K562 (cell line): ENCODE measurements at regions not wholly inside any gene's neighbourhood (a gene's known extent, or its start where the extent isn't known, plus 50 kb on each side); places are given as distances from the start of the nearest gene placed in this dataset.

Source experiments
- ATAC-seq: fragments of 200-7000 bp; cut with Tn5 transposase; 3 replicates; pipeline ENCODE4 v1.9.1; 2020; ENCODE audit warnings: moderate library complexity
- BruUV-seq: library from RNA; stranded (reverse); fragments of 400-500 nt; replicated peaks from 2 replicates; lab custom pipeline; 2021; lab: Mats Ljungman, UMichigan
- CTCF ChIA-PET: fragments of 300-600 bp; formaldehyde crosslinking; extraction: SDS; loops from one replicate; lab custom pipeline; 2021; ENCODE audit warnings: low intra/inter-chr PET ratio; lab: Yijun Ruan, JAX
- POLR2A ChIA-PET: fragments of 300-600, 350-650 bp; sonication (Branson Sonifier 250); formaldehyde crosslinking; extraction: SDS; loops from one replicate; lab custom pipeline; 2021; ENCODE audit warnings: antibody characterized with exemption, inconsistent platforms; lab: Yijun Ruan, JAX
- DNase-seq, 4 experiments: peaks; one replicate each; pipeline versions ENCODE4 v3.0.0 to v3.0.0-alpha.2; 2011 to 2018; ENCODE audit warnings: low spot score in 3 of 4, mixed read lengths in 3 of 4; ENCODE audit errors: extremely low read depth in 1 of 4
- FAIRE-seq: peaks from 2 replicates; lab custom pipeline; 2011; peaks lifted over from hg19 to GRCh38; lab: Jason Lieb, UNC
- H2AFZ ChIP-seq: 2 replicates; pipeline ENCODE4 v1.6.0; 2011; ENCODE audit warnings: low read depth, low read length, control low read depth, inconsistent platforms
- H3K27ac ChIP-seq: fragments of 200-600 bp; 3 replicates; pipeline ENCODE4 v1.8.0; 2011; ENCODE audit warnings: low read depth, mild to moderate bottlenecking, control low read depth, inconsistent platforms, low read length, moderate library complexity, mixed read lengths; ENCODE audit errors: extremely low read depth
- H3K27me3 ChIP-seq, 2 experiments: fragments of 300-600 bp in 1 of 2; 2 replicates in 1 of 2; 3 replicates in 1 of 2; pipeline versions ENCODE4 v1.6.0 to v1.8.0; 2011; ENCODE audit warnings: inconsistent platforms in 2 of 2, low read length in 2 of 2, mild to moderate bottlenecking in 1 of 2, mixed read lengths in 1 of 2, moderate library complexity in 1 of 2; ENCODE audit not compliant: control insufficient read depth in 2 of 2, insufficient read depth in 2 of 2
- H3K36me3 ChIP-seq: fragments of 300-600 bp; 3 replicates; pipeline ENCODE4 v1.8.0; 2011; ENCODE audit warnings: mild to moderate bottlenecking, low read length, inconsistent platforms; ENCODE audit not compliant: control insufficient read depth, insufficient read depth
- H3K4me1 ChIP-seq, 2 experiments: fragments of 200-600 bp in 1 of 2; replicated peaks in 1 of 2; 2 replicates in 1 of 2; 3 replicates in 1 of 2; pipeline versions ENCODE4 v1.5.1 to v1.8.0; 2011; ENCODE audit warnings: inconsistent platforms in 2 of 2, low read length in 2 of 2, mild to moderate bottlenecking in 1 of 2, mixed read lengths in 1 of 2, moderate library complexity in 1 of 2; ENCODE audit not compliant: control insufficient read depth in 2 of 2, insufficient read depth in 2 of 2
- H3K4me2 ChIP-seq: 2 replicates; pipeline ENCODE4 v1.6.1; 2011; ENCODE audit warnings: low read length, control low read depth, inconsistent platforms, mixed read lengths; ENCODE audit not compliant: insufficient read depth
- H3K4me3 ChIP-seq: fragments of 200-600 bp; sonication (generic), shearing (Covaris generic); 2 replicates; pipeline ENCODE4 v1.5.1; 2016; ENCODE audit warnings: control low read depth, inconsistent platforms
- H3K79me2 ChIP-seq: fragments of 200-600 bp; 3 replicates; pipeline ENCODE4 v1.8.0; 2011; ENCODE audit warnings: low read length, inconsistent platforms; ENCODE audit not compliant: control insufficient read depth, insufficient read depth
- H3K9ac ChIP-seq, 2 experiments: 2 replicates each; pipeline versions ENCODE4 v1.6.0 to v1.6.1; 2011; ENCODE audit warnings: low read depth in 2 of 2, low read length in 2 of 2, control low read depth in 1 of 2, inconsistent platforms in 1 of 2, mild to moderate bottlenecking in 1 of 2, mixed read lengths in 1 of 2; ENCODE audit not compliant: insufficient read depth in 1 of 2
- H3K9me1 ChIP-seq: one replicate; pipeline ENCODE4 v1.6.0; 2011; ENCODE audit warnings: inconsistent platforms, mild to moderate bottlenecking, low read length, moderate library complexity; ENCODE audit not compliant: control insufficient read depth, insufficient read depth
- H3K9me3 ChIP-seq: replicated peaks from 2 replicates; pipeline ENCODE4 v1.5.1; 2011; ENCODE audit warnings: low read depth, low read length, inconsistent platforms; ENCODE audit not compliant: control insufficient read depth, insufficient read depth
- H4K20me1 ChIP-seq: replicated peaks from 2 replicates; pipeline ENCODE4 v1.6.1; 2011; ENCODE audit warnings: low read length, inconsistent platforms, mixed read lengths; ENCODE audit not compliant: control insufficient read depth, insufficient read depth
- CCNT2 ChIP-seq: IDR thresholded peaks from 2 replicates; pipeline ENCODE4 v1.6.1; 2011; ENCODE audit warnings: borderline replicate concordance, low read depth, mild to moderate bottlenecking, moderate library complexity, mixed read lengths, low read length; ENCODE audit not compliant: insufficient read length; ENCODE audit errors: extremely low read depth
- CHD1 ChIP-seq: fragments of 200-600 bp; sonication (generic); IDR thresholded peaks from one replicate; pipeline ENCODE4 v1.6.1; 2012; ENCODE audit warnings: mild to moderate bottlenecking, moderate library complexity, low read length, inconsistent platforms
- DIDO1 ChIP-seq: fragments of 450-650 bp; IDR thresholded peaks from 2 replicates; pipeline ENCODE4 v1.6.1; 2016; ENCODE audit warnings: low read depth, missing biosample characterization, missing genetic modification characterization
- GATAD2A ChIP-seq: fragments of 450-650 bp; IDR thresholded peaks from 2 replicates; pipeline ENCODE4 v1.6.1; 2017
- HIVEP1 ChIP-seq: fragments of 250-450 bp; sonication (Bioruptor Pico); IDR thresholded peaks from 2 replicates; pipeline ENCODE4 v1.4.0; 2020; ENCODE audit warnings: mild to moderate bottlenecking
- KLF10 ChIP-seq: fragments of 250-450 bp; sonication (Bioruptor Pico); IDR thresholded peaks from 2 replicates; pipeline ENCODE4 v1.6.1; 2021; ENCODE audit warnings: matching md5 sums
- WGBS: fragments of 100-300 bp; shearing (Covaris generic); methylation state at CpG from one replicate; pipeline ENCODE4 v1.1.6; 2016; ENCODE audit warnings: low coverage, mixed read lengths; ENCODE audit not compliant: insufficient coverage; ENCODE audit errors: missing lambda C conversion rate; 5-methylcytosine and 5-hydroxymethylcytosine counted together
- in situ Hi-C: fragments of 300-500 bp; cut with MboI; formaldehyde crosslinking; loops from 4 replicates; pipeline ENCODE4 v1.15.0; 2018; ENCODE audit warnings: inconsistent platforms, mixed read lengths
- intact Hi-C: fragments of 100-400 bp; cut with micrococcal nuclease; formaldehyde crosslinking; loops from 2 replicates; pipeline ENCODE4 v1.14.2; 2022
- TF ChIP-seq, protein P1 (sequence below): fragments of 250-450 bp; sonication (Bioruptor Pico); IDR thresholded peaks from 2 replicates; pipeline ENCODE4 v1.5.0; 2021
- TF ChIP-seq, protein P2 (sequence below): sonication (generic); formaldehyde crosslinking; IDR thresholded peaks from 2 replicates; pipeline ENCODE4 v1.8.0; 2022; ENCODE audit warnings: mild to moderate bottlenecking, missing genetic modification reagents

DNA sequence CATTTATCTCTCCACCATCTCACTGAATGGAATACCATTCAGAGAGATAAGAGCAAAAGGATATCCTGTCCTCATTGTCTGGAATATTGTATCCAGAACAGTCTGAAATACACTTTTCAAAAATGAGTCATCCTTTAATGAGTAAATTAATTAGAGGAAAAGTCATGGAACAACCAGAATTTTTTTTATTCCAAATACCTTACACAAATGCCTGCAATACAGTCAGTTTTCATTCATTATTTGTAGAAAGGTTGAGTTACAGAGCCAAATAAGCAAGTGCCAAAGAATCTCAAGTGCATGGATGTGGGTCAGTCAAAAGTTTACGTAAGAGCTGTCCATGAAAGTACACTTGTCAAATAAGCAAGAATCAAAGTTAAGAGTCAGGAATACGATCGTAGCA, 482.6 kb downstream of the IPMK start:
- in situ Hi-C loops (no loop called here), intact Hi-C loops (no loop called here)
- Histone ChIP-seq H3K4me2 (no peak overlapping the region), H3K4me1 (no peaks in the 10 kb centered on the region), H3K27me3 (no peaks in the 10 kb centered on the region), H3K79me2 (no peaks in the 10 kb centered on the region), H4K20me1 (no peaks in the 10 kb centered on the region), H3K9ac (no peak overlapping the region), H3K9me3 (no peaks in the 10 kb centered on the region), H3K4me3 (no peak overlapping the region), H3K9me1 (no peaks in the 10 kb centered on the region), H2AFZ (no peak overlapping the region), H3K27ac (no peak overlapping the region), H3K36me3 (no peaks in the 10 kb centered on the region)
- TF ChIP-seq DIDO1 (tag) = no peak
- no peak for TF ChIP-seq CCNT2
- TF ChIP-seq, protein P1, sequence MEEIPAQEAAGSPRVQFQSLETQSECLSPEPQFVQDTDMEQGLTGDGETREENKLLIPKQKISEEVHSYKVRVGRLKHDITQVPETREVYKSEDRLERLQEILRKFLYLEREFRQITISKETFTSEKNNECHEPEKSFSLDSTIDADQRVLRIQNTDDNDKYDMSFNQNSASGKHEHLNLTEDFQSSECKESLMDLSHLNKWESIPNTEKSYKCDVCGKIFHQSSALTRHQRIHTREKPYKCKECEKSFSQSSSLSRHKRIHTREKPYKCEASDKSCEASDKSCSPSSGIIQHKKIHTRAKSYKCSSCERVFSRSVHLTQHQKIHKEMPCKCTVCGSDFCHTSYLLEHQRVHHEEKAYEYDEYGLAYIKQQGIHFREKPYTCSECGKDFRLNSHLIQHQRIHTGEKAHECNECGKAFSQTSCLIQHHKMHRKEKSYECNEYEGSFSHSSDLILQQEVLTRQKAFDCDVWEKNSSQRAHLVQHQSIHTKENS (CRISPR knock-in tag) = no peak
- no peak for TF ChIP-seq CHD1
- TF ChIP-seq GATAD2A = no peak
- TF ChIP-seq KLF10 (CRISPR knock-in tag) = no peak
- TF ChIP-seq, protein P2, sequence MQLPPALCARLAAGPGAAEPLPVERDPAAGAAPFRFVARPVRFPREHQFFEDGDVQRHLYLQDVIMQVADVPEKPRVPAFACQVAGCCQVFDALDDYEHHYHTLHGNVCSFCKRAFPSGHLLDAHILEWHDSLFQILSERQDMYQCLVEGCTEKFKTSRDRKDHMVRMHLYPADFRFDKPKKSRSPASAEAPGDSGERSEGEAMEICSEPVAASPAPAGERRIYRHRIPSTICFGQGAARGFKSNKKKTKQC (CRISPR knock-in tag) = no peak
- no peak for TF ChIP-seq HIVEP1 (CRISPR knock-in tag)
- ChIA-PET POLR2A (no interaction called here), CTCF (no interaction called here)
- 0% methylated on average over 3 of the region's 3 CpGs for WGBS
- no peak for ATAC-seq
- DNase-seq = no peak
- no TSS peak for BruUV-seq
- FAIRE-seq = no peak
